SU-DHL-6 (cell line): ENCODE measurements at regions not wholly inside any gene's neighbourhood (a gene's known extent, or its start where the extent isn't known, plus 50 kb on each side); places are given as distances from the start of the nearest gene placed in this dataset.

Experiments used
- H2AFZ ChIP-seq: fragments of 200-600 bp; sonication (generic); 2 replicates; pipeline ENCODE4 v1.6.1; 2014; ENCODE audit warnings: low read depth, mild to moderate bottlenecking, moderate library complexity, mixed read lengths, antibody characterized with exemption, low read length; ENCODE audit not compliant: severe bottlenecking
- H3F3A ChIP-seq: fragments of 200-600 bp; shearing (Covaris generic); 2 replicates; pipeline ENCODE4 v1.6.0; 2016; ENCODE audit warnings: antibody characterized with exemption, mild to moderate bottlenecking; ENCODE audit not compliant: insufficient read depth
- H3K27ac ChIP-seq: fragments of 200-600 bp; sonication (generic); 2 replicates; pipeline ENCODE4 v1.5.1; 2016; ENCODE audit warnings: low read depth, mild to moderate bottlenecking, low read length, moderate library complexity, mixed read lengths
- H3K27me3 ChIP-seq: fragments of 200-600 bp; sonication (generic), shearing (Covaris generic); 2 replicates; pipeline ENCODE4 v1.6.0; 2014; ENCODE audit warnings: mild to moderate bottlenecking, low read length
- H3K36me3 ChIP-seq: fragments of 200-600 bp; sonication (generic); 2 replicates; pipeline ENCODE4 v1.6.1; 2014; ENCODE audit warnings: mild to moderate bottlenecking, low read length, mixed read lengths
- H3K4me2 ChIP-seq: fragments of 300-600, 200-600 bp; shearing (Covaris generic), sonication (generic); 2 replicates; pipeline ENCODE4 v1.6.0; 2014; ENCODE audit warnings: low read length, low read depth, mild to moderate bottlenecking; ENCODE audit not compliant: poor library complexity, severe bottlenecking
- H3K4me3 ChIP-seq: fragments of 200-600 bp; sonication (generic); 2 replicates; pipeline ENCODE4 v1.5.1; 2014; ENCODE audit warnings: antibody characterized with exemption, low read length, mild to moderate bottlenecking, mixed read lengths; ENCODE audit not compliant: insufficient read depth, poor library complexity, severe bottlenecking
- H3K79me2 ChIP-seq: fragments of 200-600 bp; sonication (generic); 2 replicates; pipeline ENCODE4 v1.6.1; 2014; ENCODE audit warnings: mild to moderate bottlenecking, low read length, moderate library complexity; ENCODE audit not compliant: insufficient read depth
- H3K9ac ChIP-seq: fragments of 200-600 bp; sonication (generic); 2 replicates; pipeline ENCODE4 v1.7.0; 2014; ENCODE audit warnings: mild to moderate bottlenecking, low read length
- H3K9me2 ChIP-seq: fragments of 200-600 bp; sonication (generic); replicated peaks from 2 replicates; pipeline ENCODE4 v1.6.1; 2014; ENCODE audit warnings: low read length; ENCODE audit not compliant: insufficient read depth
- H3K9me3 ChIP-seq: fragments of 200-600 bp; sonication (generic); 2 replicates; pipeline ENCODE4 v1.6.1; 2014; ENCODE audit warnings: low read length, mixed read lengths; ENCODE audit not compliant: insufficient read depth
- H4K20me1 ChIP-seq: fragments of 200-600 bp; sonication (generic); 2 replicates; pipeline ENCODE4 v1.6.1; 2014; ENCODE audit warnings: low read depth, mild to moderate bottlenecking, antibody characterized with exemption, low read length, moderate library complexity, mixed read lengths
- CTCF ChIP-seq: fragments of 200-600 bp; sonication (generic); IDR thresholded peaks from one replicate; pipeline ENCODE4 v1.5.1; 2017; ENCODE audit warnings: antibody characterized with exemption, mild to moderate bottlenecking, low read length, moderate library complexity; ENCODE audit not compliant: insufficient read depth, poor library complexity, severe bottlenecking
- EZH2phosphoT487 ChIP-seq: fragments of 200-600 bp; sonication (generic), shearing (Covaris generic); conservative IDR thresholded peaks from 2 replicates; pipeline ENCODE4 v1.6.1; 2018; ENCODE audit warnings: mild to moderate bottlenecking, antibody characterized with exemption, low read length, moderate library complexity, mixed read lengths

- Histone ChIP-seq H3K4me3 (no peak overlapping the region), H3K79me2 (no peaks in the 10 kb centered on the region), H3F3A (no peaks in the 10 kb centered on the region), H3K36me3 (no peaks in the 10 kb centered on the region), H3K9me3 (no peaks in the 10 kb centered on the region), H3K4me2 (no peak overlapping the region), H2AFZ (no peak overlapping the region), H3K27ac (no peak overlapping the region), H3K9me2 (no peaks in the 10 kb centered on the region), H3K9ac (no peak overlapping the region), H4K20me1 (no peaks in the 10 kb centered on the region), H3K27me3 (0 out of 2 replicates have a peak, but pooled peaks cover 3% of the 10 kb centered on the region)
- TF ChIP-seq CTCF (no peak), EZH2phosphoT487 (no peak)
These were observed 119.3 kb upstream of the BACE2 start for GRCh38 chr21:41048623-41049022.

GRCh38 chr21:41052820-41053555, 115.0 kb upstream of the BACE2 start:
- H3K4me3 ChIP-seq: no peak overlapping the region
- H3K9me2 ChIP-seq: no peaks in the 10 kb centered on the region
- no peaks in the 10 kb centered on the region for H4K20me1 ChIP-seq
- H3K9me3 ChIP-seq: no peaks in the 10 kb centered on the region
- no peaks in the 10 kb centered on the region for H3K27me3 ChIP-seq
- no peak overlapping the region for H2AFZ ChIP-seq
- no peak overlapping the region for H3K4me2 ChIP-seq
- no peaks in the 10 kb centered on the region for H3K36me3 ChIP-seq
- no peak overlapping the region for H3K9ac ChIP-seq
- no peaks in the 10 kb centered on the region for H3F3A ChIP-seq
- H3K79me2 ChIP-seq: no peaks in the 10 kb centered on the region
- no peak for TF ChIP-seq EZH2phosphoT487
- no peak overlapping the region for H3K27ac ChIP-seq

GRCh38 chr21:41054018-41054578, 113.9 kb upstream of the BACE2 start:
- no peak for TF ChIP-seq EZH2phosphoT487
- no peak for TF ChIP-seq CTCF
- Histone ChIP-seq H3K9me2 (no peaks in the 10 kb centered on the region), H3F3A (no peaks in the 10 kb centered on the region), H3K9me3 (no peaks in the 10 kb centered on the region), H3K36me3 (no peaks in the 10 kb centered on the region), H3K4me3 (no peak overlapping the region), H3K27ac (no peak overlapping the region), H3K4me2 (no peak overlapping the region), H3K79me2 (no peaks in the 10 kb centered on the region), H3K27me3 (no peaks in the 10 kb centered on the region), H3K9ac (no peak overlapping the region), H4K20me1 (no peaks in the 10 kb centered on the region), H2AFZ (no peak overlapping the region)

- no peak overlapping the region for H3K27ac ChIP-seq
- no peak for TF ChIP-seq CTCF
- no peak for TF ChIP-seq EZH2phosphoT487
- H3K36me3 ChIP-seq: no peaks in the 10 kb centered on the region
- H3K9me3 ChIP-seq: no peaks in the 10 kb centered on the region
- H2AFZ ChIP-seq: no peak overlapping the region
- H3K9ac ChIP-seq: no peak overlapping the region
- H3K4me3 ChIP-seq: no peak overlapping the region
- H3K4me2 ChIP-seq: no peak overlapping the region
- H3K9me2 ChIP-seq: no peaks in the 10 kb centered on the region
- no peaks in the 10 kb centered on the region for H4K20me1 ChIP-seq
- no peaks in the 10 kb centered on the region for H3F3A ChIP-seq
- H3K27me3 ChIP-seq: no peaks in the 10 kb centered on the region
- no peaks in the 10 kb centered on the region for H3K79me2 ChIP-seq
These were observed 112.7 kb upstream of the BACE2 start for GRCh38 chr21:41055266-41055665.
